ENCODE measurements at regions not wholly inside any gene's neighbourhood (a gene's known extent, or its start where the extent isn't known, plus 50 kb on each side); places are given as distances from the start of the nearest gene placed in this dataset.

DNA sequence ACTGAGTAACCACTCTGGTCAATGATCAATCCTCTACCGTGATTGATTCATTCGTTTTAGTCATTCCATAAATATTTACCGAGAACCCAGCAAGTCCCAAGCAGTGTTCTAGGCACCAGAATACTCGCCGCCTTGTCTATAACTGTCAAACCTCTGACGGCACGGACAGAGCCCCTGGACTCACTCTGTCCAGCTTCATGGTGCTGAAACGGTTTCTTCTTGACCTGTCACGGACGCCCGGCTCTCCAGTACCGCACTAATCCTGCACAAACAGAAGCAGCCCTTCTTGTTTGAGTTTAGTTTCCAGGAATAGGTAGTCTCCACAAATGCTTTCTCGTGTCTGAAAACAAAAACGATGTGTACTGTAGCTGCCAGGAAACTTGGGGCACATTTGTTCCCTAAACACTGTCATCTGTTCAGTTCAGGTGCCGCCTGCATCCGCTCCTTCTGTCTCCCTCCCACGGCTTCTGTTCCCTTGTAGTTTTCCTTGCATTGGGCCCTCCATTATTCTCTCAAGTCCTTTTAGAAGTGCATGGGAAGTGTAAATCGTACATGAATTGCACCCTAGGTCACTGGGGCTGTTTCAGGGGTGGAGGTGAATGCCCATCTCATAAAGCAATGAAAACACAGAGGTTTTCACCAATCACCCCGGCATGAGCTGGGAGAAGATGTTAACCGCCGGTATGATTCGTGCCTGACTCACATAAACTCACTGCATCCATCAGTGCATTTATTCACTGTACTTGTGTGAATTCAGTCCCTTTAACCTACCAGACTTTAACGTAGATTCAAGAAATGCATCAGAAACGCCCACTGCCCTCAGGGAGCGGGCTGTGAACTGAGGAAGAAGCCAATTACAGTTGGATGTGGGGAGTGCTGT is 209.3 kb upstream of the CDH4 start:
- Histone ChIP-seq H3K27me3 (ENCODE audit: control insufficient read depth, insufficient read depth, low read length) (no peaks in the 10 kb centered on the region), H3K9ac (ENCODE audit: low read depth, low read length) (no peak overlapping the region), H4K8ac (ENCODE audit: low read depth in 2 of 2, low read length in 2 of 2) (no peak overlapping the region), H3K9me1 (ENCODE audit: insufficient read depth, low read length) (no peaks in the 10 kb centered on the region), H3K56ac (ENCODE audit: extremely low read depth, insufficient read depth, low read length) (no peak overlapping the region), H3K4me1 (ENCODE audit: control insufficient read depth, insufficient read depth, low read length) (no peaks in the 10 kb centered on the region), H2AK9ac (replicated peaks; ENCODE audit: low read depth, low read length, poor library complexity) (no peak overlapping the region), H3K4me3 (ENCODE audit: insufficient read depth, low read depth, low read length) (no peak overlapping the region), H3K27ac (ENCODE audit: insufficient read depth, low read length) (no peak overlapping the region), H3K36me3 (ENCODE audit: control insufficient read depth, insufficient read depth, low read length) (no peaks in the 10 kb centered on the region), H3K79me1 (ENCODE audit: low read depth in 1 of 2, low read length in 2 of 2) (no peaks in the 10 kb centered on the region), H3K18ac (ENCODE audit: low read depth, low read length) (no peak overlapping the region), H4K5ac (ENCODE audit: low read depth, low read length) (no peak overlapping the region), H2BK5ac (ENCODE audit: low read depth, low read length, poor library complexity, severe bottlenecking) (no peak overlapping the region), H2BK120ac (ENCODE audit: low read depth, low read length) (no peak overlapping the region), H3K4ac (ENCODE audit: low read depth, low read length) (no peak overlapping the region), H3K23ac (ENCODE audit: low read depth, low read length) (no peak overlapping the region), H2BK20ac (ENCODE audit: low read depth, low read length) (no peak overlapping the region), H3K9me3 (ENCODE audit: control insufficient read depth, insufficient read depth, low read length) (peaks cover 23% of the 10 kb centered on the region), H4K91ac (ENCODE audit: insufficient read depth, low read depth, low read length) (no peak overlapping the region), H3K14ac (replicated peaks; ENCODE audit: low read depth, low read length) (no peak overlapping the region), H2AK5ac (ENCODE audit: low read depth, low read length) (no peak overlapping the region), H3K4me2 (ENCODE audit: low read depth, low read length) (no peak overlapping the region), H2AFZ (replicated peaks; ENCODE audit: low read length, poor library complexity) (no peak overlapping the region), H4K20me1 (ENCODE audit: insufficient read depth, low read length) (no peaks in the 10 kb centered on the region), H2BK15ac (ENCODE audit: low read depth, low read length) (no peak overlapping the region)
- intact Hi-C loops (cut with micrococcal nuclease): no loop called here
- in situ Hi-C loops (cut with MboI; ENCODE audit: low sequenced_read_pairs): no loop called here
- no peak for TF ChIP-seq RAD21 (IDR thresholded peaks at IDR 0.05; ENCODE audit: low read length)
- no peak for TF ChIP-seq MXI1 (IDR thresholded peaks at IDR 0.05; ENCODE audit: borderline replicate concordance, low read depth, low read length)
- TF ChIP-seq MAFK (IDR thresholded peaks at IDR 0.05; ENCODE audit: low read depth, low read length): no peak
- TF ChIP-seq MAZ (IDR thresholded peaks at IDR 0.05; ENCODE audit: borderline replicate concordance, low read depth, low read length): no peak
- no peak for TF ChIP-seq CHD1 (IDR thresholded peaks at IDR 0.05; ENCODE audit: low read depth, low read length)
- no peak for TF ChIP-seq NFE2L2 (IDR thresholded peaks at IDR 0.05; ENCODE audit: low read depth, low read length)
- no peak for TF ChIP-seq CEBPB (IDR thresholded peaks at IDR 0.05; ENCODE audit: low read depth, low read length)
- TF ChIP-seq, protein P1, sequence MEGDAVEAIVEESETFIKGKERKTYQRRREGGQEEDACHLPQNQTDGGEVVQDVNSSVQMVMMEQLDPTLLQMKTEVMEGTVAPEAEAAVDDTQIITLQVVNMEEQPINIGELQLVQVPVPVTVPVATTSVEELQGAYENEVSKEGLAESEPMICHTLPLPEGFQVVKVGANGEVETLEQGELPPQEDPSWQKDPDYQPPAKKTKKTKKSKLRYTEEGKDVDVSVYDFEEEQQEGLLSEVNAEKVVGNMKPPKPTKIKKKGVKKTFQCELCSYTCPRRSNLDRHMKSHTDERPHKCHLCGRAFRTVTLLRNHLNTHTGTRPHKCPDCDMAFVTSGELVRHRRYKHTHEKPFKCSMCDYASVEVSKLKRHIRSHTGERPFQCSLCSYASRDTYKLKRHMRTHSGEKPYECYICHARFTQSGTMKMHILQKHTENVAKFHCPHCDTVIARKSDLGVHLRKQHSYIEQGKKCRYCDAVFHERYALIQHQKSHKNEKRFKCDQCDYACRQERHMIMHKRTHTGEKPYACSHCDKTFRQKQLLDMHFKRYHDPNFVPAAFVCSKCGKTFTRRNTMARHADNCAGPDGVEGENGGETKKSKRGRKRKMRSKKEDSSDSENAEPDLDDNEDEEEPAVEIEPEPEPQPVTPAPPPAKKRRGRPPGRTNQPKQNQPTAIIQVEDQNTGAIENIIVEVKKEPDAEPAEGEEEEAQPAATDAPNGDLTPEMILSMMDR (conservative IDR thresholded peaks at IDR 0.05; ENCODE audit: low read depth, low read length): no peak
- no peak for TF ChIP-seq SMC3 (IDR thresholded peaks at IDR 0.05; ENCODE audit: low read depth, low read length)
- TF ChIP-seq RCOR1 (IDR thresholded peaks at IDR 0.05; ENCODE audit: insufficient replicate concordance, low read length): no peak
- CTCF ChIA-PET: no interaction called here
- WGBS, 2 experiments (ENCODE audit: extremely low coverage in 2 of 2, insufficient read length in 1 of 2): 55% methylated on average over 6 of the region's 25 CpGs; no CpG with 5 or more reads in 1 of the 2 experiments
- DNase-seq: peak; percentile 18
- BruUV-seq (replicated peaks): no TSS peak
- dilution Hi-C loops (cut with HindIII; ENCODE audit: low sequenced_read_pairs, unreplicated experiment): no loop called here
- no peak for ATAC-seq (ENCODE audit: low read depth)
- POLR2A ChIA-PET (ENCODE audit: unreplicated experiment): no interaction called here
